Neural cell (in vitro differentiated cells): ENCODE measurements at regions not wholly inside any gene's neighbourhood (a gene's known extent, or its start where the extent isn't known, plus 50 kb on each side); places are given as distances from the start of the nearest gene placed in this dataset.

Experiments used
- H2AFZ ChIP-seq: fragments of 200-600, 300-800 bp; sonication (generic), shearing (Covaris generic); 2 replicates; pipeline ENCODE4 v1.6.0; 2014; ENCODE audit warnings: low read depth, mild to moderate bottlenecking, antibody characterized with exemption, low read length, moderate library complexity
- H3F3A ChIP-seq: fragments of 200-600 bp; shearing (Covaris generic); 2 replicates; pipeline ENCODE4 v1.6.1; 2016; ENCODE audit warnings: mild to moderate bottlenecking, moderate library complexity, mixed read lengths, antibody characterized with exemption, low read length; ENCODE audit not compliant: insufficient read depth, poor library complexity, severe bottlenecking
- H3K27ac ChIP-seq: fragments of 200-600, 300-800 bp; sonication (generic), shearing (Covaris generic); 2 replicates; pipeline ENCODE4 v1.5.1; 2014; ENCODE audit warnings: mild to moderate bottlenecking, low read length, moderate library complexity
- H3K27me3 ChIP-seq: fragments of 300-800, 200-600 bp; sonication (generic), shearing (Covaris generic); 2 replicates; pipeline ENCODE4 v1.6.0; 2014; ENCODE audit warnings: mild to moderate bottlenecking, low read depth, low read length, moderate library complexity; ENCODE audit not compliant: insufficient read depth
- H3K36me3 ChIP-seq: fragments of 300-800, 200-600 bp; sonication (generic), shearing (Covaris generic); 2 replicates; pipeline ENCODE4 v1.5.1; 2014; ENCODE audit warnings: mild to moderate bottlenecking, antibody characterized with exemption, low read length, moderate library complexity; ENCODE audit not compliant: insufficient read depth
- H3K4me2 ChIP-seq: fragments of 300-800, 200-600 bp; sonication (generic), shearing (Covaris generic); 2 replicates; pipeline ENCODE4 v1.6.0; 2014; ENCODE audit warnings: mild to moderate bottlenecking, low read length
- H3K4me3 ChIP-seq: fragments of 300-800, 200-600 bp; sonication (generic), shearing (Covaris generic); 2 replicates; pipeline ENCODE4 v1.5.1; 2014; ENCODE audit warnings: mild to moderate bottlenecking, low read length, moderate library complexity
- H3K79me2 ChIP-seq: fragments of 200-600 bp; shearing (Covaris generic); replicated peaks from 2 replicates; pipeline ENCODE4 v1.6.0; 2014; ENCODE audit warnings: mild to moderate bottlenecking, low read length, moderate library complexity; ENCODE audit not compliant: insufficient read depth
- H3K9ac ChIP-seq: fragments of 300-800, 200-600 bp; sonication (generic), shearing (Covaris generic); 2 replicates; pipeline ENCODE4 v1.6.1; 2016; ENCODE audit warnings: mild to moderate bottlenecking, low read length, mixed read lengths
- H3K9me2 ChIP-seq: fragments of 200-600 bp; shearing (Covaris generic); 2 replicates; pipeline ENCODE4 v1.6.1; 2016; ENCODE audit warnings: mild to moderate bottlenecking, low read length, mixed read lengths; ENCODE audit not compliant: insufficient read depth
- H3K9me3 ChIP-seq: fragments of 200-600, 300-800 bp; sonication (generic), shearing (Covaris generic); 2 replicates; pipeline ENCODE4 v1.6.1; 2016; ENCODE audit warnings: mild to moderate bottlenecking, mixed run types, low read length, moderate library complexity, mixed read lengths
- H4K20me1 ChIP-seq: fragments of 200-600 bp; shearing (Covaris generic); 2 replicates; pipeline ENCODE4 v1.6.1; 2016; ENCODE audit warnings: mild to moderate bottlenecking, mixed run types; ENCODE audit not compliant: insufficient read depth
- CTCF ChIP-seq: fragments of 450-650 bp; IDR thresholded peaks from 2 replicates; pipeline ENCODE4 v1.5.1; 2014; ENCODE audit warnings: antibody characterized with exemption, mild to moderate bottlenecking, moderate library complexity; ENCODE audit not compliant: poor library complexity, severe bottlenecking
- EP300 ChIP-seq: fragments of 450-650 bp; conservative IDR thresholded peaks from 2 replicates; pipeline ENCODE4 v1.6.1; 2014; ENCODE audit warnings: antibody characterized with exemption, mild to moderate bottlenecking, moderate library complexity; ENCODE audit not compliant: poor library complexity, severe bottlenecking
- EZH2 ChIP-seq: fragments of 200-600, 300-800 bp; shearing (Covaris generic), sonication (generic); IDR thresholded peaks from 2 replicates; pipeline ENCODE4 v1.6.1; 2014; ENCODE audit warnings: antibody characterized with exemption, low read length, borderline replicate concordance, mild to moderate bottlenecking; ENCODE audit not compliant: insufficient read depth, poor library complexity, severe bottlenecking
- MXI1 ChIP-seq: fragments of 450-650 bp; conservative IDR thresholded peaks from 2 replicates; pipeline ENCODE4 v1.6.1; 2014; ENCODE audit warnings: antibody characterized with exemption, mild to moderate bottlenecking; ENCODE audit not compliant: poor library complexity, severe bottlenecking
- POLR2AphosphoS5 ChIP-seq: IDR thresholded peaks from 2 replicates; pipeline ENCODE4 v1.6.1; 2012
- RAD21 ChIP-seq: fragments of 450-650 bp; conservative IDR thresholded peaks from 2 replicates; pipeline ENCODE4 v1.6.1; 2014; ENCODE audit warnings: antibody characterized with exemption, mild to moderate bottlenecking, moderate library complexity
- REST ChIP-seq: IDR thresholded peaks from 2 replicates; pipeline ENCODE4 v1.6.1; 2012; ENCODE audit warnings: borderline replicate concordance
- SMC3 ChIP-seq: fragments of 450-650 bp; conservative IDR thresholded peaks from 2 replicates; pipeline ENCODE4 v1.6.1; 2014; ENCODE audit warnings: antibody characterized with exemption, mild to moderate bottlenecking, moderate library complexity; ENCODE audit not compliant: poor library complexity
- TAF1 ChIP-seq: IDR thresholded peaks from 2 replicates; pipeline ENCODE4 v1.6.1; 2012; ENCODE audit warnings: low read depth

- peak overlapping the region; percentile 19 for H3K27ac ChIP-seq
- H3K9ac ChIP-seq = no peak overlapping the region
- TF ChIP-seq EP300 (peak; percentile 94), TAF1 (no peak), REST (no peak), EZH2 (no peak), POLR2AphosphoS5 (peak; percentile 77), MXI1 (no peak), CTCF (no peak), SMC3 (peak; percentile 22), RAD21 (peak; percentile 30)
- H3K4me2 ChIP-seq = no peak overlapping the region
- H3F3A ChIP-seq = no peaks in the 10 kb centered on the region
- H3K9me3 ChIP-seq = no peaks in the 10 kb centered on the region
- no peak overlapping the region for H2AFZ ChIP-seq
- no peak overlapping the region for H3K4me3 ChIP-seq
- no peaks in the 10 kb centered on the region for H3K36me3 ChIP-seq
- no peaks in the 10 kb centered on the region for H3K27me3 ChIP-seq
- H3K9me2 ChIP-seq = no peaks in the 10 kb centered on the region
- no peaks in the 10 kb centered on the region for H4K20me1 ChIP-seq
- H3K79me2 ChIP-seq = no peaks in the 10 kb centered on the region
Measured at GRCh38 chr4:162503868-162504267, 340.1 kb upstream of the FSTL5 start.

- Histone ChIP-seq H3K4me2 (no peak overlapping the region), H3K9me2 (no peaks in the 10 kb centered on the region), H3F3A (no peaks in the 10 kb centered on the region), H3K9me3 (no peaks in the 10 kb centered on the region), H3K79me2 (no peaks in the 10 kb centered on the region), H3K27me3 (no peaks in the 10 kb centered on the region), H4K20me1 (no peaks in the 10 kb centered on the region), H3K36me3 (no peaks in the 10 kb centered on the region), H2AFZ (no peak overlapping the region), H3K4me3 (no peak overlapping the region), H3K9ac (no peak overlapping the region), H3K27ac (no peak overlapping the region)
- no peak for TF ChIP-seq MXI1
- no peak for TF ChIP-seq RAD21
- TF ChIP-seq TAF1 = no peak
- no peak for TF ChIP-seq EP300
- TF ChIP-seq SMC3 = no peak
- TF ChIP-seq REST = no peak
- no peak for TF ChIP-seq POLR2AphosphoS5
- TF ChIP-seq CTCF = no peak
- no peak for TF ChIP-seq EZH2
Measured at GRCh38 chr4:162502109-162502508, 338.3 kb upstream of the FSTL5 start.
